ENCODE measurements at regions not wholly inside any gene's neighbourhood (a gene's known extent, or its start where the extent isn't known, plus 50 kb on each side); places are given as distances from the start of the nearest gene placed in this dataset.
"Not testable (repeated sequence)": the region's sequence is repeated elsewhere in the genome, so short reads cannot be mapped to it uniquely, and the experiment has no call there.

DNA sequence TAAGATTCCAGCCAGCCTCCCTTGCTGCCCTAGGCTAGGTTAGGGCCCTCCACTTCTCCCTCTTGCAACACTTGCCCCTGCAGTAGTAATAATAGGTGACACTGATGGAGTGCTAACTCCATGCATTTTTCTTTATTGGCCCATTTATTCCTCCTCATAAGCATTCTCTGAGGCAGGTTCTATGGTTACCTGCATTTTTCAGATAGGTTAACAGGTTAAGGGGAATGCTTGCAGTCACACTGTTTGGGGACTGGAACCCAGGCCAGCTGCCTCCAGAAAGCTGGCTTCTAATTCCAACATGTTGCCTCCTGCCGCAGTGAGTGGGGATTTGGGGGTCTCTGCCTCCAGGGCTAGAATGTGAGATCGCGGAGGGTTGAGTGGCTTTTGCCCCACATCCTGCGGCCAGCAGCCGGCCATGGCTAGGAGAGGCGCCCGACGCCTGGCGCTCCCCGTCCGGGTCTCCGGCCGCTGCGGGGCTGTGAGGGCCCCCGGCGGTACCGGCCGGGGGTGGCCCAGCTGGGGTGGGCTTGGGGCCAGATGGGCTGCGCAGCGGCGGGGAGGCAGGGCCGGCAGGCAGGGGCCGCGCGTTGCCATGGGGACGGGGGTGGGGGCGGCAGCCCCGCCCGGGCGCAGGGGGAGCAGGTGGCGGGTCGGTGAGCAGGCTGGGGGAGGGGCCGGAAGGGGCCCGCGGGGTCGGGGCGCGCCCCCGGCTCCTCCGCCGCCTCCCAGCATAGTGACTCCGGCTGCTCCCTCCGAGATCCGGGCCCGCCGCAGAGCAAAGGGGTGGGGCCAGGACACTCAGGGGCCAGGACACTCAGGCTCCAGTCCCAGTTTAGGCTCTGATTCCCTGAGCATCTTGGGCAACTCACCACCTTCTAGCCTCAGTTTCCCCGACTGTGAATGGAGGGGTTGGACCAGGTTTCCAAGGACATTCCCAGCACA lies 68.4 kb upstream of the SSBP3 start:
- Histone ChIP-seq H3K9me3 (replicated peaks; ENCODE audit: control insufficient read depth, low read depth, low read length) (no peaks in the 10 kb centered on the region), H3K4me1 (ENCODE audit: control insufficient read depth, insufficient read depth, low read length) (peaks cover 28% of the 10 kb centered on the region), H3K27me3 (ENCODE audit: control insufficient read depth, insufficient read depth, low read length) (peaks cover 13% of the 10 kb centered on the region), H3K4me3 (ENCODE audit: low read length) (peak overlapping the region; percentile 14), H3K27ac (ENCODE audit: low read length) (peak overlapping the region; percentile 71), H3K36me3 (ENCODE audit: control insufficient read depth, insufficient read depth, low read length) (no peaks in the 10 kb centered on the region)
- 1% methylated on average over 37 of the region's 47 CpGs for WGBS (ENCODE audit: insufficient coverage)
- peak; percentile 64 for DNase-seq

DNA sequence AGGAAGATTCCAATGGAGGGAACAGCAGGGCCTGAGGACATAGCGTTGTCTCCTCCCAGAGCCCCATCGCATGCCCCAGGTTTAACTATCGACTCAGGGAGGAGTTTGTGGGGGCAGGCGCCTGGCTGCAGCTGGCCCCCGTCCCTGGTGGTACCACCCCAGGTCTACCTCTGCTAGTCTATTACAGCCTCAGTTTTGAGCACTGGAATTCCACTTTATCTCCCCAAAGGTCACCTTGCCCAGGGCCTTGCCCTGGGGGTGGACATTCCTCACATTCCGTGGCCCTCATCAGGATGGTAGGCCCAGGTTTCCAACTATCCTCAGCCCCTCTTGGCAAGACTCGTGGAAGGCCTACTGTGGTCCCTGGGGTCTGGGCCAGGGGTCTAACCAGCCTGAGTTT lies 65.4 kb upstream of the SSBP3 start:
- H3K4me3 ChIP-seq (ENCODE audit: low read length), result no peak overlapping the region
- 55% methylated on average over 6 of the region's 7 CpGs for WGBS (ENCODE audit: insufficient coverage)
- no peak for DNase-seq

DNA sequence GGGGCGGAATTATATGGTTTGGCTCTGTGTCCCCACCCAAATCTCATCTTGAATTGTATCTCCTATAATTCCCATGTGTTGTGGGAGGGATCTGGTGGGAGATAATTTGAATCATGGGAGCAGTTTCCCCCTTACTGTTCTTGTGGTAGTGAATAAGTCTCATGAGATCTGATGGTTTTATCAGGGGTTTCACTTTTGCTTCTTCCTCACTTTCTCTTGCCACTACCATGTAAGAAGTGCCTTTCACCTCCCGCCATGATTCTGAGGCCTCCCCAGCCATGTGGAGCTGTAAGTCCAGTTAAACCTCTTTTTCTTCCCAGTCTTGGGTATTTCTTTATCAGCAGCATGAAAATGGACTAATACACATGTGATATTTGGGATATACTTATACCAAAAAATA lies 63.2 kb upstream of the SSBP3 start:
- H3K4me1 ChIP-seq (ENCODE audit: control insufficient read depth, insufficient read depth, low read length), result peaks cover 18% of the 10 kb centered on the region
- not testable (repeated sequence) for H3K4me3 ChIP-seq (ENCODE audit: low read length); H3K9me3 ChIP-seq (replicated peaks; ENCODE audit: control insufficient read depth, low read depth, low read length); H3K27me3 ChIP-seq (ENCODE audit: control insufficient read depth, insufficient read depth, low read length); H3K27ac ChIP-seq (ENCODE audit: low read length); H3K36me3 ChIP-seq (ENCODE audit: control insufficient read depth, insufficient read depth, low read length); DNase-seq
- WGBS (ENCODE audit: insufficient coverage), result no CpG with 5 or more reads among the region's 2 CpGs

More for the DNA sequence above, 65.4 kb upstream of the SSBP3 start:
- peaks cover 23% of the 10 kb centered on the region for H3K4me1 ChIP-seq (ENCODE audit: control insufficient read depth, insufficient read depth, low read length)
- H3K27ac ChIP-seq (ENCODE audit: low read length), result no peak overlapping the region
- H3K9me3 ChIP-seq (replicated peaks; ENCODE audit: control insufficient read depth, low read depth, low read length), result no peaks in the 10 kb centered on the region
- H3K36me3 ChIP-seq (ENCODE audit: control insufficient read depth, insufficient read depth, low read length), result no peaks in the 10 kb centered on the region
- peaks cover 13% of the 10 kb centered on the region for H3K27me3 ChIP-seq (ENCODE audit: control insufficient read depth, insufficient read depth, low read length)

GRCh38 chr1:54468288-54469084 lies 62.3 kb upstream of the SSBP3 start:
- not testable (repeated sequence) for H3K36me3 ChIP-seq (ENCODE audit: control insufficient read depth, insufficient read depth, low read length); H3K27me3 ChIP-seq (ENCODE audit: control insufficient read depth, insufficient read depth, low read length); DNase-seq; H3K27ac ChIP-seq (ENCODE audit: low read length); H3K9me3 ChIP-seq (replicated peaks; ENCODE audit: control insufficient read depth, low read depth, low read length); H3K4me3 ChIP-seq (ENCODE audit: low read length)
- peaks cover 19% of the 10 kb centered on the region for H3K4me1 ChIP-seq (ENCODE audit: control insufficient read depth, insufficient read depth, low read length)
- 92% methylated on average over 5 of the region's 5 CpGs for WGBS (ENCODE audit: insufficient coverage)

- Histone ChIP-seq H3K9me3 (replicated peaks; ENCODE audit: control insufficient read depth, low read depth, low read length) (no peaks in the 10 kb centered on the region), H3K4me1 (ENCODE audit: control insufficient read depth, insufficient read depth, low read length) (peaks cover 37% of the 10 kb centered on the region), H3K4me3 (ENCODE audit: low read length) (no peak overlapping the region), H3K36me3 (ENCODE audit: control insufficient read depth, insufficient read depth, low read length) (no peaks in the 10 kb centered on the region), H3K27ac (ENCODE audit: low read length) (peak overlapping the region; percentile 31), H3K27me3 (ENCODE audit: control insufficient read depth, insufficient read depth, low read length) (no peaks in the 10 kb centered on the region)
- 0% methylated on average over 3 of the region's 5 CpGs for WGBS (ENCODE audit: insufficient coverage)
- DNase-seq, result peak; percentile 74
These were observed 59.2 kb upstream of the SSBP3 start for GRCh38 chr1:54465351-54465811.

DNA sequence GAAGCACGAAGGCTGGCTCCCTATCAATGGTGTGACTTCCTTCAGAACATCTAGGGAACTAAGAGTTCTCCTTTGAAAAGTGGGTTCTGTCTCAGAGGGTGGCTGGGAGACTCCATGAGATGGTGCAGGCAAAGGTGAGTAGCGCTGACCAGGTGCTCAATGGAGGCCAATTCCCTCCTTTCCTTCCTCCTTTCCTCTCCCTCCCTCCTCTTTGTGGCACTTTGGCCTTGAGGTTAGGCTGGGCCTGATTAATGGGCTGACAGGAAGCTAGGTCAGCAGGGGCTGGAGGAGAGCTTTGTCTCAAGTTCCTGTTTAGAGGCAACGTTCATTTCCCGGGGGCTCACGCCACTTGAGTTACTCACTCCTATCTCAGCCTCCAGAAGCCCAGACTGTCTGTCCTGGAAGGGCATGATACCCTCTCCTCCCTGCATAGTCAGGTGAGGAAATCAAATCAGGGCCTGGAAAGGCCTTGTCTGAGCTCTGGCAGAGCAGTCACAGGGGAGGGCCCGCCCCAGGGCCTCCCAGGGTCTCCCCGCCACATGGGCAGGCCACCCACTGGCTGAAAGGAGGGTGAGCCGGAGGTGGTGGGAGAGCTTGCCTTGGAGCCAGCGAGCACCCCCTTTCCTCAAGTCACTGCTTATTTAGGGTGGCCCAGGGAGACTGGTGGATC lies 58.4 kb upstream of the SSBP3 start:
- no peak overlapping the region for H3K27ac ChIP-seq (ENCODE audit: low read length)
- no peak overlapping the region for H3K4me3 ChIP-seq (ENCODE audit: low read length)
- WGBS (ENCODE audit: insufficient coverage), result 55% methylated on average over 5 of the region's 9 CpGs
- H3K36me3 ChIP-seq (ENCODE audit: control insufficient read depth, insufficient read depth, low read length), result no peaks in the 10 kb centered on the region
- DNase-seq, result no peak
- H3K9me3 ChIP-seq (replicated peaks; ENCODE audit: control insufficient read depth, low read depth, low read length), result no peaks in the 10 kb centered on the region
- H3K27me3 ChIP-seq (ENCODE audit: control insufficient read depth, insufficient read depth, low read length), result no peaks in the 10 kb centered on the region
- peaks cover 41% of the 10 kb centered on the region for H3K4me1 ChIP-seq (ENCODE audit: control insufficient read depth, insufficient read depth, low read length)

DNA sequence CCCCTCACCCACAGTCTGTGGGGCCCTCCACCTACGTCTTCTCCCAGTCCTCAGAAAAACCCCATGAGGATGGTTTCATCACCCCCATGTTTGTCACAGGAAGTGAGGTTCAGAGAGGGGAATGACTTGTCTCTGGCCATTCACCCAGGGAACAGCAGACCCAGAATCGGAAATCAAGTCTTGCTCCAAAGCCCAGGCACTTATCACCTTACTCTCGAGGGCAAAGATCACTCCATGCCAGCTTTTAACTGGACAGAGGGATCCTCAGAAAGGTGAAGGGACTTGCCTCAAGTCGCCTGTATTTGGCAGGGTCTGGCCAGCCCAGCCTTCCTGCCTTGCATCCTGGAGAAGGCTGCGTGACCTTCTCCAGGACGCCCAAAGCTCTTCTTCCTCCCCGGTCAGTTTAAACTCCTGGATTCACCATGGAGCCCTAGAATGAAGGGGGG lies 57.9 kb upstream of the SSBP3 start:
- H3K9me3 ChIP-seq (replicated peaks; ENCODE audit: control insufficient read depth, low read depth, low read length), result no peaks in the 10 kb centered on the region
- H3K4me1 ChIP-seq (ENCODE audit: control insufficient read depth, insufficient read depth, low read length), result peaks cover 43% of the 10 kb centered on the region
- H3K27me3 ChIP-seq (ENCODE audit: control insufficient read depth, insufficient read depth, low read length), result no peaks in the 10 kb centered on the region
- H3K4me3 ChIP-seq (ENCODE audit: low read length), result no peak overlapping the region
- no peak for DNase-seq
- H3K27ac ChIP-seq (ENCODE audit: low read length), result no peak overlapping the region
- no peaks in the 10 kb centered on the region for H3K36me3 ChIP-seq (ENCODE audit: control insufficient read depth, insufficient read depth, low read length)
- WGBS (ENCODE audit: insufficient coverage), result 83% methylated on average over 2 of the region's 7 CpGs

DNA sequence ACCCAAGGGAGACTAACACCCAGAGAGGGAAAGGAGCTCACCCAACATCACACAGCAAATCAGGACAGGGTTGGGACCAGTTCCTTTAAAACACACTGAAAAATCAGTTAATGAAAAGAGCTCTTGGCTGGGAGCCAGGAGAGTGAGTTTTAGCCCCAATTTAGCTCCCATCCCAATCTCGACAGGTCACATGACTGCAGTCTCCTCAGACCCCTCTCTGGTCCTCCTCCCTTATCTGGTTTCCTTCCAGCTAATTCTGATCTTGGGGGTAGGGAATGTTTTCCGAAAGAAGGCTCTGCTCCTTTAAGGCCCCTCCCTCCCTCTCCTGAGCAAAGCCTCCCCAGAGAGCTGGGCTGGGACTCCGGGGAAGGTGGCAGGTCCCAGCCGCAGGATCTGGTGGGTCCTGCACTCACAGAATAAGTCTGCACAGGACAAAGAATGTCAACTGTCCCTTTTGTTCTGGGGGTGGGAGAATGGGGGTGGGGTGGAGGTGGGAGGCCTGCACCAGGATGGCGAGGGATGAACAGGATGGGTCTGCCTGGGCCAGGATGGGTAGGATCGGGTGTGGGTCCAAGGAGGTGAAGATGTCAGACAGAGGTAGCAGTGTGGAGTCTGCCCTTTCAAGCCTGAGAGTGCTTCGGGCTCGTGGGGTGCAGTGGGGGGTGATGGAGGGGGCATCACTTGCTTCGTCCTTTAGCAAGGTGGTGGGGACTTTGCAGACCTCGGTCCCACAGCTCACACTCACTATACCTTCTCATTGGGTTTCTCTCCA lies 57.3 kb upstream of the SSBP3 start:
- Histone ChIP-seq H3K27ac (ENCODE audit: low read length) (no peak overlapping the region), H3K27me3 (ENCODE audit: control insufficient read depth, insufficient read depth, low read length) (no peaks in the 10 kb centered on the region), H3K4me1 (ENCODE audit: control insufficient read depth, insufficient read depth, low read length) (peaks cover 43% of the 10 kb centered on the region), H3K4me3 (ENCODE audit: low read length) (no peak overlapping the region), H3K9me3 (replicated peaks; ENCODE audit: control insufficient read depth, low read depth, low read length) (no peaks in the 10 kb centered on the region), H3K36me3 (ENCODE audit: control insufficient read depth, insufficient read depth, low read length) (no peaks in the 10 kb centered on the region)
- 53% methylated on average over 4 of the region's 10 CpGs for WGBS (ENCODE audit: insufficient coverage)
- no peak for DNase-seq

- Histone ChIP-seq H3K27ac (ENCODE audit: low read length) (no peak overlapping the region), H3K4me3 (ENCODE audit: low read length) (no peak overlapping the region), H3K36me3 (ENCODE audit: control insufficient read depth, insufficient read depth, low read length) (no peaks in the 10 kb centered on the region), H3K9me3 (replicated peaks; ENCODE audit: control insufficient read depth, low read depth, low read length) (no peaks in the 10 kb centered on the region), H3K27me3 (ENCODE audit: control insufficient read depth, insufficient read depth, low read length) (no peaks in the 10 kb centered on the region), H3K4me1 (ENCODE audit: control insufficient read depth, insufficient read depth, low read length) (peaks cover 43% of the 10 kb centered on the region)
- no peak for DNase-seq
- WGBS (ENCODE audit: insufficient coverage), result 25% methylated on average over 11 of the region's 13 CpGs
These were observed 56.5 kb upstream of the SSBP3 start for GRCh38 chr1:54462597-54463258.

Measured in muscle of leg (tissue), 3 donors.